Ishikawa (cell line): ENCODE measurements at regions not wholly inside any gene's neighbourhood (a gene's known extent, or its start where the extent isn't known, plus 50 kb on each side); places are given as distances from the start of the nearest gene placed in this dataset.

Experiments
- CEBPB ChIP-seq: IDR thresholded peaks from 2 replicates; pipeline ENCODE4 v1.6.1; 2012
- CREB1 ChIP-seq: IDR thresholded peaks from 2 replicates; pipeline ENCODE4 v1.6.1; 2012; ENCODE audit warnings: low read depth
- EGR1 ChIP-seq: IDR thresholded peaks from 2 replicates; pipeline ENCODE4 v1.6.1; 2012
- EP300 ChIP-seq: IDR thresholded peaks from 2 replicates; pipeline ENCODE4 v1.6.1; 2012; ENCODE audit warnings: borderline replicate concordance
- FOXM1 ChIP-seq: IDR thresholded peaks from 2 replicates; pipeline ENCODE4 v1.6.1; 2012; ENCODE audit warnings: low read depth, borderline replicate concordance
- MAX ChIP-seq: IDR thresholded peaks from 2 replicates; pipeline ENCODE4 v1.6.1; 2012
- NFIC ChIP-seq: IDR thresholded peaks from 2 replicates; pipeline ENCODE4 v1.6.1; 2012
- RAD21 ChIP-seq: IDR thresholded peaks from 2 replicates; pipeline ENCODE4 v1.6.1; 2012; ENCODE audit warnings: low read depth
- REST ChIP-seq: IDR thresholded peaks from 2 replicates; pipeline ENCODE4 v1.6.1; 2012; ENCODE audit warnings: low read depth, mild to moderate bottlenecking
- TAF1 ChIP-seq: IDR thresholded peaks from 2 replicates; pipeline ENCODE4 v1.6.1; 2012; ENCODE audit warnings: low read depth, mild to moderate bottlenecking
- TCF12 ChIP-seq: IDR thresholded peaks from 2 replicates; pipeline ENCODE4 v1.6.1; 2012; ENCODE audit warnings: low read depth
- TEAD4 ChIP-seq: IDR thresholded peaks from 2 replicates; pipeline ENCODE4 v1.6.1; 2012
- YY1 ChIP-seq: IDR thresholded peaks from 2 replicates; pipeline ENCODE4 v1.6.1; 2012; ENCODE audit warnings: low read depth
- ZBTB7A ChIP-seq: IDR thresholded peaks from 2 replicates; pipeline ENCODE4 v1.6.1; 2012; ENCODE audit warnings: low read depth
- TF ChIP-seq, protein P1 (sequence below): IDR thresholded peaks from 2 replicates; pipeline ENCODE4 v1.6.1; 2012

GRCh38 chr6:40037271-40037670 is 103.0 kb upstream of the MOCS1 start:
- TF ChIP-seq NFIC (no peak), TCF12 (no peak), TAF1 (no peak), FOXM1 (no peak), CREB1 (no peak), RAD21 (no peak)
- TF ChIP-seq, protein P1, sequence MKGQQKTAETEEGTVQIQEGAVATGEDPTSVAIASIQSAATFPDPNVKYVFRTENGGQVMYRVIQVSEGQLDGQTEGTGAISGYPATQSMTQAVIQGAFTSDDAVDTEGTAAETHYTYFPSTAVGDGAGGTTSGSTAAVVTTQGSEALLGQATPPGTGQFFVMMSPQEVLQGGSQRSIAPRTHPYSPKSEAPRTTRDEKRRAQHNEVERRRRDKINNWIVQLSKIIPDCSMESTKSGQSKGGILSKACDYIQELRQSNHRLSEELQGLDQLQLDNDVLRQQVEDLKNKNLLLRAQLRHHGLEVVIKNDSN, result no peak

DNA sequence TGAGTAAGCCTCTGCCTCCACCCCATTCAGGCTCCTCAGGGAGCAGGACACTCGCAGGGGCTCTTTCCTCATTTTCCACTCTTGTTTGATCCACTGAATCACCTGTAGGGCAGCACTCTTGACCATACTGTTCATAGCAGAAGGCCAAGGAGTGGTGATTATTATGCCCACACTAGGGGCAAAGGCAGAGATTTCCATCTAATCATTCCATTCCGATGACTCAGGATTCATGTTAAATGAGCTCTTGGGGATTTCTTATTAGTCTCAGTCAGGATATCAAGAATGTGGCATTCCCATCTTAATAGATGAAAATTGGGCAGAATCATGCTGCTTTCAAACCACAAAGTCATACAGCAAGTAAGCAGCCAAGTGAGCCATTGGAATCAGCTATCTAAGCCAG is 101.9 kb upstream of the MOCS1 start:
- TF ChIP-seq CEBPB (no peak), TEAD4 (no peak), REST (no peak), TCF12 (no peak), EP300 (no peak), MAX (no peak), FOXM1 (no peak), EGR1 (no peak), CREB1 (no peak), YY1 (no peak)
- TF ChIP-seq, protein P1, result no peak

- TF ChIP-seq ZBTB7A, result no peak
- TF ChIP-seq FOXM1, result no peak
- no peak for TF ChIP-seq EP300
- no peak for TF ChIP-seq NFIC
- TF ChIP-seq TEAD4, result no peak
- no peak for TF ChIP-seq YY1
- no peak for TF ChIP-seq MAX
- no peak for TF ChIP-seq CEBPB
- TF ChIP-seq REST, result no peak
- TF ChIP-seq TCF12, result no peak
These were observed 94.2 kb upstream of the MOCS1 start for GRCh38 chr6:40028449-40028848.

- TF ChIP-seq YY1 (no peak), MAX (no peak), ZBTB7A (no peak), REST (no peak), CEBPB (no peak), CREB1 (no peak), EP300 (no peak), FOXM1 (no peak), TAF1 (no peak), TCF12 (no peak), TEAD4 (no peak), EGR1 (no peak), NFIC (no peak), RAD21 (no peak)
- TF ChIP-seq, protein P1, result no peak
These were observed 88.6 kb upstream of the MOCS1 start for GRCh38 chr6:40022867-40023266.
